ENCODE measurements at regions not wholly inside any gene's neighbourhood (a gene's known extent, or its start where the extent isn't known, plus 50 kb on each side); places are given as distances from the start of the nearest gene placed in this dataset.

DNA sequence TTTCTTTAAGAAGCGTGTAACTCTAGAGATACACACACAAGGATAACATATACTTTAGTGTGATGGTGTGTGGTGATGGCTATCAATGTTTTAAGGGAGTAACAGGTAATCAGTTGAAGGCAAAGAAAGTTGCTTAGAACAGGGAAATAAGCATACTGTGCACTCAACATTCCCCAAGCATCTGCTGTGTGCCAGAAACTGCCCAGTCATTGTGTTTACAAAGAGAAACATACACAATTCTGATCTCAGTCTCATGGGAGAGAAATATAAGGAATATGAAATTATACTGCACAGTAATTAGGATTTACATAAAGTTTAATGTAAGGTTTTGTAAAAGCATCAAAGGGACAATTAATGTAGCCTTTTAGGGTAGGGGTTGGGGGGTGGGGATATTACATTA lies 224.1 kb upstream of the TYRP1 start:
- Histone ChIP-seq H3K4me1 (no peaks in the 10 kb centered on the region), H3K27me3 (no peaks in the 10 kb centered on the region), H3K36me3 (no peaks in the 10 kb centered on the region), H3K9me3 (no peaks in the 10 kb centered on the region), H3K4me3 (no peak overlapping the region), H3K27ac (no peak overlapping the region)
- DNase-seq (no peak), ATAC-seq (no peak)
- WGBS, 4 donors, result 85 to 93% (median 90%) methylated on average over 1 of the region's 1 CpG
- intact Hi-C loops (cut with DNase I), result loop anchor here in 1 of 10 donors (10.0 kb wide), 1 partner anchor 56 kb away; no protein-coding TSS in a partner anchor
- TF ChIP-seq CTCF (IDR thresholded peaks at IDR 0.05), result no peak
- no peak for TF ChIP-seq POLR2A (IDR thresholded peaks at IDR 0.05)

DNA sequence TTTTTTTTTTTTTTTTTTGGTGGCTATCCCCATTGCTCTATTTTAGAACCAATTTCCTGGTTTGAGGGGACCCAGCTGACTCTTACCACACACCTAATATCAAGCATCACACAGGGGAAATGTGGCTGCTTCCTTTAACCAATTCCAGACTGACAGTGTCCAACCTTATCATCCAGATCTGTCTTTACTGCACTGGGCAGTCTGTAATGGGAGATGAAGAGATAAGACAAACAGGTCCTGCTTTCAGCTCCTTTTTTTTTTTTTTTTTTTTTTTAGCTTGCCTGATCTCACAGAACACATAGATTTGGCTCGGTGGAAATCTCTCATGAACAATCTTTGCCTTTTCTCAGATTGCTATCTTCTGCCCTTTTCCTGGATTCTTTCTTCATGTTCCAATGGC lies 198.8 kb upstream of the TYRP1 start:
- ATAC-seq (no peak), DNase-seq (no peak)
- Histone ChIP-seq H3K27ac (no peak overlapping the region), H3K4me1 (no peaks in the 10 kb centered on the region), H3K4me3 (no peak overlapping the region), H3K9me3 (peaks cover 0 to 4% (median 0%) of the 10 kb centered on the region in 12 donors), H3K27me3 (no peaks in the 10 kb centered on the region), H3K36me3 (no peaks in the 10 kb centered on the region)
- WGBS, 4 donors, result 64 to 85% (median 81%) methylated on average over 1 of the region's 1 CpG
- intact Hi-C loops (cut with DNase I), result no loop called here
- no peak for TF ChIP-seq POLR2A (IDR thresholded peaks at IDR 0.05)
- no peak for TF ChIP-seq CTCF (IDR thresholded peaks at IDR 0.05)

DNA sequence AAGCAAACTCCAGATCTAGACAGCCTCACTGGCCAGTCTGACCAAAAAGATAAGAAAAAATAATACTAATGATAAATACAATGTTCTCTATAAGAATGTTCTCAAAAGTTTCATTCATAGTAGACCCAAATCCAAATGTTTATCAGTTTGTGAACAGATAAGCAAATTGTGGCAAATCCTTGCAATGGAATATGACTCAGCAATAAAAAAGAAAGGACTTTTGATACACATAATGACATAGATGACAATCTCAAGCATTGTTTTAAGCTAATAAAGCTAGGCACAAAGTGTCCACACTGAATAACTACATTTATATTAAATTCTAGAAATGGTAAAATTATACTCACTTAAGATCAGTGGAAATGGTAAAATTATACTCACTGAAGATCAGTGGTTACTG lies 195.4 kb upstream of the TYRP1 start:
- H3K4me1 ChIP-seq, result no peaks in the 10 kb centered on the region
- intact Hi-C loops (cut with DNase I), result no loop called here
- no peak for DNase-seq
- ATAC-seq, result no peak
- no peaks in the 10 kb centered on the region for H3K9me3 ChIP-seq
- H3K36me3 ChIP-seq, result no peaks in the 10 kb centered on the region
- no peak for TF ChIP-seq POLR2A (IDR thresholded peaks at IDR 0.05)
- no peak for TF ChIP-seq CTCF (IDR thresholded peaks at IDR 0.05)
- no peaks in the 10 kb centered on the region for H3K27me3 ChIP-seq
- no peak overlapping the region for H3K27ac ChIP-seq
- no peak overlapping the region for H3K4me3 ChIP-seq

GRCh38 chr9:12502520-12502919 lies 190.7 kb upstream of the TYRP1 start:
- intact Hi-C loops (cut with DNase I), result no loop called here
- H3K27ac ChIP-seq, result no peak overlapping the region
- TF ChIP-seq CTCF (IDR thresholded peaks at IDR 0.05) (no peak), POLR2A (IDR thresholded peaks at IDR 0.05) (no peak)
- 82 to 88% (median 84%) methylated on average over 4 of the region's 4 CpGs for WGBS, 4 donors
- peaks cover 0 to 11% (median 0%) of the 10 kb centered on the region in 12 donors for H3K9me3 ChIP-seq
- no peaks in the 10 kb centered on the region for H3K4me1 ChIP-seq
- no peak for ATAC-seq
- no peaks in the 10 kb centered on the region for H3K27me3 ChIP-seq
- no peak overlapping the region for H3K4me3 ChIP-seq
- no peak for DNase-seq
- H3K36me3 ChIP-seq, result no peaks in the 10 kb centered on the region

All from heart left ventricle (tissue), 16 donors.